ENCODE measurements at regions not wholly inside any gene's neighbourhood (a gene's known extent, or its start where the extent isn't known, plus 50 kb on each side); places are given as distances from the start of the nearest gene placed in this dataset.
"Not testable (repeated sequence)": the region's sequence is repeated elsewhere in the genome, so short reads cannot be mapped to it uniquely, and the experiment has no call there.

- no peak for DNase-seq (ENCODE audit: low read depth, low spot score)
Observed at GRCh38 chr18:73006331-73006730, 138.5 kb upstream of the NETO1 start.

- DNase-seq (ENCODE audit: low read depth, low spot score): no peak
Observed at GRCh38 chr18:73004260-73004659, 136.5 kb upstream of the NETO1 start.

DNA sequence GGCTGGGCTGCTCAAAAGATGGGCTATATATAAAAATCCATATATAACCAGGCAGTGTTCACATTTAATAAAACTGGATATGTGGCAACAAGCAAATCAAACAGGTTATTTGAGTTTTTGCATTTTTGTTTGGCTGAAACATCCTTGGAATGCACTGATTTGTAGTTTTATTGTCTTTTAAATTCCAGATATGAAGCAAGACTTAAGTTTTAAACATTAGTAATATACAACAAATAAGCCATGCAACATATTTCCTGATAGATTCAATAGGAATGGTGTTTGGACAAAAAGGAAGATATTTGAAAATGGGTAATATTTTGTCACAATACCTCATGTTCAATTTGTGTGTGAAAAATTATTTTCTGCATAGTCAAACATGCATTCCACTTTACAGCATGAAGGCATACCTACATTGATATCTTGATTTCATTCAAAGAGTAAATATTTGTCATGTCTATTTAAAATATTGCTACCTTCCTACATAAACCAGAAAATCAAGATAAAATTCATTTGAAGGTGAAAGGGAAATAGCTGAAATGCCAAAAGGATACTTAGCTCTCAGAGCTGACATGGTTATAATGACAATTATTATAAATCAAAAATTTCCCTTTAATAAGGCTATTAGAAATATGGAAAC is 132.3 kb upstream of the NETO1 start:
- no peak for DNase-seq (ENCODE audit: low read depth, low spot score)

GRCh38 chr18:72995558-72995957 is 127.8 kb upstream of the NETO1 start:
- no peak for DNase-seq (ENCODE audit: low read depth, low spot score)

DNA sequence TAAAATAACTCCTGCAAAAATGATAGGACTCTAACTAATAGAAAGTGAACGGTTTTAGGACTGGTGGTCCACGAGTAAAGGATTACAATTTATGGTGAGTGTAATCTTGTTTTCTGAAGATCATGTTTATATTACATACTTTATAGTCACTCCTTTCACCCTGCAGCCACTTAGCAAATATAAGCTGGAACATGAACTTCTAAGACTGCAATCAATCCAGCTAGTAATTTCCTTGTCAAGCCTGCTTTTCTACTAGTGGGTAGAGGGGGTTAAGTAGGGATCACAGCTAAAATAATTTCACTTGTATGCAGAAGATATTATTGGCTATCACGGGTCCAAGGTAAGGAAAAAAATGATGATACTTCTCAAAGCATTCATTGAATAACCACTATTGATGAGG is 125.5 kb upstream of the NETO1 start:
- no peak for DNase-seq (ENCODE audit: low read depth, low spot score)

DNA sequence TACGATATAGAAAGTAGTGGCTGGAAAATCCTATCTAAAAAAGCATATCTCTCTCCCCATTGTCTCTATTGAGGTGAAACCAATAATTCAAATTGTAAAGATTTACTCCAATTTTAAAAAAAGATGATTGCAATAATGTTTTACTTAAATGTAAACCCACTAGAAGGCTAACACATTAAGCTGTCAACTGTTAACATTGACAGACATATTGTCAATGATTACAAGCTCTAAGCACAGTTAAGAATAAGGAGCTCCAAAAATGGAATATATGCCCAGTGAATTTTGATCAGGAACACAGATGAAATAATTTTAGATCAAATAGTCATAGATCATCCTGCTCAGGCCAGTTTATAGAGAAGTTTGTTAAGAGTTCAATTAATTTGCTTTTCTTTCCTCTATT is 123.6 kb upstream of the NETO1 start:
- DNase-seq (ENCODE audit: low read depth, low spot score): no peak

- DNase-seq (ENCODE audit: low read depth, low spot score): not testable (repeated sequence)
Observed at GRCh38 chr18:72987570-72987969, 119.8 kb upstream of the NETO1 start.

DNA sequence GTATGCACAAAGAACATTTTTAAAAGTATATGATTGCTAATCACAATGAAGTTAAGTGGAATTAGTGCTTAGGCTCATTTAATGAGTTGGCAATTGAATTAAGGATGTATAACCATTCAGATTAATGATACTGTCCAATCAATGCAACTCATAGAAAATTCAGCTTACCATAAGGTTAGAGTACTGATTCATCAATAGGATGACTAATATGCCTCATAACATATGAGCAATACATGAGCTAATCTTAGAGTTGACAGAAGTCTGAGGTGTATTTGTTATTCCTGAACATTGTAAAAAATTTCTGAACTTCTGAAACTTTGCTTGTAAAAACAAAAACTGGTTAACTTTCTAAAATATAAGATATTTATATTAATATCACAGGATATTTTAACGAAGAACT is 118.3 kb upstream of the NETO1 start:
- DNase-seq (ENCODE audit: low read depth, low spot score): no peak

DNA sequence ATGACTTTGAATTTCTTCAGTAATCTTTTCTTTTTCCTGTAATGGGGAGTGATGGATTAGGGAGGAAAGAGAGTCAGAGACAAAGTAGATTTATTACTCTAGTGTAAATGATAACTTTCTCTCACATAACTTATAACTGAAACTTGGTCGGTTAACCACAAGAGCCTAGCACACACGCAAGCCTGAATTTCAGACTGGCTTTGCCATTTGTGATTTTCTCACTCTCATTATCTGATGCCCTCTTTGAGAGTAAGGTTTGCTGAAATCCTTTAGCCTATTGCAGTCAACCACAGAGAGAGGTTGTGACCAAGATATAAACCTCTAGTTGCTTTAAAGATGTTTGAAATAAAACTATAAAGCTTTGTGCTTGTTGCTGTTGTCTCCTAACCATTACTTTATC is 117.9 kb upstream of the NETO1 start:
- no peak for DNase-seq (ENCODE audit: low read depth, low spot score)

DNA sequence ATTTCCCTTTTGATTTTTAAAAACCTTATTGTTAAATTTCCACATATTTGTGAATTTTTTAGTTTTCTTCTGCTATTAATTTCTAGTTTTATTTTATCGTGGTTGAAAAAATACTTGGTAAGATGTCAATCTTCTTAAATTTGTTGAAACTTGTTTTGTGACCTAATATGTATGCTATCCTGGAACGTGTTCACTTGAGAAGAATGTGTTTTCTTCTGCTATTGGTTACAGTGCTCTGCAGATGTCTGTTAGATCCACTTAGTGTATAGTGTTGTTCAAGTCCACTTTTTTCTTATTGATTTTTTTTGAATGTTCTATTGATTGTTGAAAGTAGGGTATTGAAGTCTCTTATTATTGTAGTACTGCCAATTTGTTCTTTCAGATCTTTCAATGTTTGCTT is 116.5 kb upstream of the NETO1 start:
- DNase-seq (ENCODE audit: low read depth, low spot score): no peak

GRCh38 chr18:72973841-72974240 is 106.1 kb upstream of the NETO1 start:
- no peak for DNase-seq (ENCODE audit: low read depth, low spot score)

GRCh38 chr18:72965616-72966015 is 97.8 kb upstream of the NETO1 start:
- DNase-seq (ENCODE audit: low read depth, low spot score): no peak

DNA sequence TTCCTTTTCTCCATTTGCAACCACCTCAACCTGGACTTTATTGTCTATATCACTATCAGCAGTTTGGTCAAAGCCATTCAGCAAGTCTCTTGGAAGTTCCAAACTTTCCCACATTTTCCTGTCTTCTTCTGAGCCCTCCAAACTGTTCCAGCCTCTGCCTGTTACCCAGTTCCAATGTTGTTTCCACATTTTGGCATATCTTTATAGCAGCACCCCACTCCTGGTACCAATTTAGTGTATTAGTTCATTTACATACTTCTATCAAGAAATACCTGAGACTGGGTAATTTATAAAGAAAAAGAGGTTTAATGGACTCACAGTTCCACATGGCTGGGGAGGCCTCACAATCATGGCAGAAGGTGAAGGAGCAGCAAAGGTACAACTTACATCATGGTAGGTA is 90.4 kb upstream of the NETO1 start:
- not testable (repeated sequence) for DNase-seq (ENCODE audit: low read depth, low spot score)

GRCh38 chr18:72948439-72948838 is 80.7 kb upstream of the NETO1 start:
- no peak for DNase-seq (ENCODE audit: low read depth, low spot score)

- no peak for DNase-seq (ENCODE audit: low read depth, low spot score)
Observed at GRCh38 chr18:72942766-72943165, 75.0 kb upstream of the NETO1 start.

- no peak for DNase-seq (ENCODE audit: low read depth, low spot score)
Observed at GRCh38 chr18:72940986-72941385, 73.2 kb upstream of the NETO1 start.

- DNase-seq (ENCODE audit: low read depth, low spot score): no peak
Observed at GRCh38 chr18:72940509-72940908, 72.7 kb upstream of the NETO1 start.

GRCh38 chr18:72935744-72936143 is 68.0 kb upstream of the NETO1 start:
- DNase-seq (ENCODE audit: low read depth, low spot score): no peak

DNA sequence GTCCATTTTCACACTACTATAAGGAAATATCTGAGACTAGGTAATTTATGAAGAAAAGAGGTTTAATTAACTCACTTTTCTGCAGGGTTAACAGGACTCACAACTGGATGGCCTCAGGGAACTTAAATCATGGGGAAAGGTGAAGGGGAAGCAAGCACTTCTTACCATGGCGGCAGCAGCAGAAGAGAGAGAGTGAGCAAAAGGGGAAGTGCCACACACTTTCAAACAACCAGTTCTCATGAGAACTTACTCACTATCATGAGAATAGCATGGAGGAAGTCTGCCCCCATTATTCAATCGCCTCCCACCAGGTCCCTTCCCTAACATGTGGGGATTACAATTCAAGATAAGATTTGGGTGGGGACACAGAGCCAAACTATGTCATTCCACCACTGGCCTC is 55.1 kb upstream of the NETO1 start:
- DNase-seq (ENCODE audit: low read depth, low spot score): no peak

Data from activated naive CD8-positive, alpha-beta T cell treated with anti-CD3 and anti-CD28 coated beads, Interleukin-2, amount 50 U/mL, for 16 hours (primary cell).